Stimulated activated CD4-positive, alpha-beta T cell treated with anti-CD3 and anti-CD28 coated beads, Interleukin-1b, Interleukin-23, amount 100 ng/mL, for 24 hours (primary cell): ENCODE measurements at regions not wholly inside any gene's neighbourhood (a gene's known extent, or its start where the extent isn't known, plus 50 kb on each side); places are given as distances from the start of the nearest gene placed in this dataset.

Experiments
- DNase-seq, 4 experiments: peaks; one replicate each; pipeline ENCODE4 v3.0.0-alpha.2; 2020; ENCODE audit warnings: low read depth in 4 of 4, low spot score in 1 of 4

DNA sequence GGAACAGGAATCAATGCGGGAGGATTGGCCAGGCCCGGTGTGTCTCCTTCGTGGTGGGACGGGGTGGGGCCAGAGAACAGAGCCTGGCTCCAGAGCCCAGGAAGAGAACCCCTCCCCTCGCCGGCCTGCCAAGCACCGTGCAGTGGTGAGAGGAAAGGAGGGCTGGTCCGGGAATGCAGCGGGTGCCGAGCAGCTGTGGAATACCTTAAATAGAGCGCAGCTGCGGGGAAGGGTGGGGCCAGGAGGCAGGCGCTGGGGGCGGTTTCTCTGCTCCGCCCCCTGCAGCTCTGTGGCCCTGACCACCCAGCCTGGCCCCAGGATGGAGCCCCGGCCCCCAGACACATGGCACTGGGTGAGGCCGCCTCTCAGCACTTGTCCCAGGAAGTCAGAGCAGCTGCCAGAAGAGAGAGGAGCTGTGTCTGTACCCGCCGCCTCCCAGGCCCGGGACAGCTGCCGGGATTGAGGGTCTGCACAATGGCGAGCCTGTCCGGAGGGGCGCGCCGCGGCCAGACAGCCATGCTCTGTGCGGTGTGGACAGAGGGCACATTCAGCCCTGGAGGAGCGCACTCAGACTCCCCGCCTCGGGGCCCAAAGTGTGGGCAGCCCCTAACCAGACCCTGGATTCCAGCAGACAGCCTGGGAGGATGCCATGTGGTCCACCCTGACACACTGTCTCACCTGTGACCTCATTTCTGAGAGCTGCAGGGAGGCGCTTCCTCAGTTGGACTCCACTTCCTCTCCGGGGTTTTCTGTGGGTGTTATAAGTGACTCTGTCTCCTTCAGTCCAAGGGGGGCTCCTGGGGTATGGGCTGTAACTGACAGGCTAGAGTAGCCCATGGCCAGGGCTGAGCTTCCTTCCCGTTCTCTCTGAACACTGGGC, 268.8 kb downstream of the SEC14L1 start:
- no peak for DNase-seq

DNA sequence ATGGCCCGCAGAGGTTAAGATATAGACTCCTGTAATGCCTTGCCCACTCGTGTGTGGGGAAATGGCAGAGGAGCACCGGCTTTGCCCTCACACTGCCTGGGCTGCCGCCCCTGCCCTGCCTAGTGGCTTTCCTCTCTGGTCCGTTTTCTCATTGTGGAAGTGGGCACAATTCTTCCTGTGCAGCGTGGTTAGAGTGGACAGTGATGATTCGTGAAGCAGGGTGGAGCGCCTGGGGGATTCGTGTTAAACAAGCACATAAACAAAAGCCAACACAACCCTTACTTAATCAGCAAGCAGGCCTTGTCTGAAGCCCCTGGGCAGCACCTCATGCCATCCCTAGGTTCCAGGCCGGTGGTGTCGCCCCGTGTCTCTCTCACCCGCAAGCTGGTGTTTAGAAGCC, 269.7 kb downstream of the SEC14L1 start:
- no peak for DNase-seq

GRCh38 chr17:77414811-77415400, 274.1 kb downstream of the SEC14L1 start:
- no peak for DNase-seq

DNA sequence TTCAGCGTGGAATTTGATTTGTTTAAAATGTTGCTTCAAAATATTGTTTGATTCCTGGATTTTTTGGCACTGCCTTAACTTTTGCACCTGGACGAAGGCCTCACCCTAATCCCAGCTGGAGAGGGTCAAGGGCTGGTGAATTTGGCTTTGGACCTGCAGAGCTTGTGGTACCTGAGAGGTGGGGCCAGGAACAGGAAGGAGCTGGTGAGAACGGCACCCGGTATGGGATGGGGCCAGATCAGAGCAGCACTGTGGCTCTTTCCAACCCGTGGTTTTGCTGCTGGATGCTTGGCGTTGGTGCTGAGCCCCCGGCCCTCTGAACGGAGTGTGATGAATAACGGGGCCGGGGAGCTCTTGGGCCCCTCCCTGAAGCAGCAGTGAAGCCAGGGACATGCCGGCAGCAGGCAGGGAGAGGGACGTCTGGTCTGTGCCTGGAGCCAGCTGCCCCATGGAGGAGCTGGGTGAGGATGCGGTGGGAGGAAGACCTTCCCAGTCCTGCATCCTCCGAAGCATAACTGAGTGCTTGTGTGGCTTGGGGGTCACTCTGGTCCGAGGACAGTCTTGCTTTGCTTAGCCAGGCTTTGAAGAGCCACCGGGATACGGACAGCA, 275.4 kb downstream of the SEC14L1 start:
- no peak for DNase-seq

DNA sequence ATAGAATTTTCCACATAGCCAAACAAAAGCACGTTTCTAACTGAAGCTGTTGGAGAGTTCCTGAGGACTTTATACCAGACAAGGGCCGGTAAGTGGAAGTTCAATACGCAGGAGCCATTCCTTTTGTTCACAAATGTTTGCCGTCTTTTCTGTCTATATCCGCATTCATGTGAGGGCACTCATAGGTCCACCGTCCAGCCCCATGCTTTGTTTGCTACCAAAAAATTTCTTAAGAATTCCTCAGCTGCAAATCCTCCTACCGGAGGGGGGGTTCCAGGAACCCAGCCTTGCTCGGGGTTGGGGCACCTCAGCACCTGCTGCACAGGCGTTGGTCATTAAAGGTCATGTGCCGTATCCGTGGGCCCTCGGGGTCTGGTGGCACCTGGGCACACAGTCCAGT, 276.8 kb downstream of the SEC14L1 start:
- DNase-seq, result no peak

DNA sequence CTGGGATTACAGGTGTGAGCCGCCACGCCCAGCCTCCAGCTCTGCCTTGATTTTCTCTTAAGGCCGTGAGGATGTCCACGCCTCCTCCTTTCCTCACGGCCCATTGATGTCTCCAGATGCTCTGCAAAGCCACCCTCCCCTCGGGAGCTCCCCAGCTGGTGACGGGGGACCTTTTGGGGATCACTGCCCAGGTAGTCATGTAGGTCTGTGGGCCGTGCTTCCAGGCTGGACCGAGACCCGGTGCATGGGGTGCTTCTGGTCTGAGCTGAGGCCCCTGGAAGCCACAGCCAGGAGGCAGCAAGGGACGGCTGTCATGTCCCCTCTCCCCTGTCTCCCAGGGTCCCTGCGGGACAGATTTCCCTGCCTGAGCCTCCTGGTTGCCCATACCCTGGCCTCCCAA, 277.8 kb downstream of the SEC14L1 start:
- DNase-seq, result no peak

DNA sequence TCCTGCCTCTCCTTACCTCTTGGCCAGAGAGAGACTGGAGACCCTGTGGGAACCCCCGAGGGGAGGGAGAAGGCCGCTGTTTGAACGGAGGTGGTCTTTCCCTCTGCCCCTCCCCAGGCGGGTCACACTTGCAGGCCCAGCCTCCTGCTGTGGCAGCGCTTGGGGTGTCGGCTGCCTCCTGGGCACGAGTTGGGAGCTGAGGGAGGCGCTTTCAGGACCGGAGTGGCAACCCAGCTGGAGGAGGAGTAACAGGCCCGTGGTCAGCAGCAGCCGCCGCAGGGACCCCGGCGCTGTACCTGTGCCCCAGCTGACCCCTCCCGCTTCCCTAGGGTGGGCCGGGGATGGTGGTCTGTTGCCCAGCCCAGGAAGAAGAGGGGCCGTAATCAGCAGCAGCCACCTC, 278.3 kb downstream of the SEC14L1 start:
- no peak for DNase-seq

GRCh38 chr17:77419547-77420094, 278.9 kb downstream of the SEC14L1 start:
- DNase-seq, result no peak

DNA sequence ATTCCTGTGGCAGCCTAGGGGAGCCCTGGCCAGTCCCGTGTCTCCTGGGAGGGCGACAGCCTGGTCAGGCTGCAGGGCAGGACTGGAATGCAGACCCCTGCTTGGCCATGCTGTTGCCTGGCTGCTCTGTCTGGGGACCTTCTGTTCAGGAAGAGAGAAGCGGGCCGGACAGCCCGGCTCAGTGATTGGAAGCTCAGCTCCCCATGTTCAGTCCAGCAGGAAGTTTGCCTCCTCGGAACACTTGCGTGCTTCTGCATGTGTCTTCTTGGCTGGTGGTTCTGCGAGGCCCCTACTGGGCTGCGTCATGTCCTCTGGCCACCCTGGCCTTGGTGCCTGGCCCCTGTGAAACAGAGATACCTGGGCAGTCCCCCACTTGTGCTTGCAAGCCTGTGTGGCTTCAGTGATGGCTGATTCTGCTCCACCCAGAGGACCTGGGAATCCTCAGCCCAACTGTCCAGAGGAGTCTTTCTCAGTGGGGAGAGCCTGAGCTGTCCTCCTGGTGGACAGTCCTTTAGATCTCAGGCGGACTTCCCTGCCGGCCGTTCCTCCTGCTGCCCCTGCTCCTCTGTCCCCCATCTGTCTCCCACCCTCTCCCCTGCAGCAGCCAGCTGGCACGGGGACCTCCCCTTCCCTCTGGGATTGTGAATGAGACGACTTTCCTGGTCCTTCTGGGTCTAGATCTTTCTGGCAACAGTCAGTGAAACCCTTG, 279.5 kb downstream of the SEC14L1 start:
- no peak for DNase-seq

- DNase-seq, result no peak
Measured at GRCh38 chr17:77420804-77421629, 280.2 kb downstream of the SEC14L1 start.

DNA sequence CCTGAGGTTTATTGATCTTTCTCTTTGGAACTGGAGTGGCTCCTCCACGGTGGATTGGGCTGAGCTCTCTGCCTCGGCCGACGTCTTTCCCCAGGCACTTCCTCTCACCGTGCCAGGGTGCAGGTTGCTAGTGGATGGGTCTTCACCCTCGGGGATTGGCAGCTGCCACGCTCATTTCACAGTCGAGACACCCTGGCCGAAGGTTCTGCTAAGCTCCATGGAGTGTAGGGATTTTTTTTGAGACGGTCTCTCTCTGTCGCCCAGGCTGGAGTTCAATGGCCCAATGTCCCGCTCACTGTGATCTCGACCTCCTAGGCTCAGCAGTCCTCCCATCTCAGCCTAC, 280.8 kb downstream of the SEC14L1 start:
- no peak for DNase-seq

- no peak for DNase-seq
Measured at GRCh38 chr17:77422104-77422747, 281.5 kb downstream of the SEC14L1 start.

- no peak for DNase-seq
Measured at GRCh38 chr17:77422748-77423113, 282.0 kb downstream of the SEC14L1 start.

GRCh38 chr17:77423589-77424451, 283.1 kb downstream of the SEC14L1 start:
- DNase-seq, result no peak

- DNase-seq, result no peak
Measured at GRCh38 chr17:77424585-77425344, 284.0 kb downstream of the SEC14L1 start.

- no peak for DNase-seq
Measured at GRCh38 chr17:77425348-77425747, 284.6 kb downstream of the SEC14L1 start.

- DNase-seq, result no peak
Measured at GRCh38 chr17:77425791-77426641, 285.2 kb downstream of the SEC14L1 start.
